OCI-LY1 (cell line): ENCODE measurements at regions not wholly inside any gene's neighbourhood (a gene's known extent, or its start where the extent isn't known, plus 50 kb on each side); places are given as distances from the start of the nearest gene placed in this dataset.

ENCODE experiments used
- H2AFZ ChIP-seq: fragments of 200-600 bp; sonication (generic), shearing (Covaris generic); 2 replicates; pipeline ENCODE4 v1.6.0; 2014; ENCODE audit warnings: antibody characterized with exemption, mild to moderate bottlenecking, low read length
- H3F3A ChIP-seq: fragments of 200-600 bp; sonication (generic), shearing (Covaris generic); 2 replicates; pipeline ENCODE4 v1.6.0; 2014; ENCODE audit warnings: mild to moderate bottlenecking, antibody characterized with exemption, low read length, moderate library complexity; ENCODE audit not compliant: insufficient read depth
- H3K27ac ChIP-seq: fragments of 200-600 bp; sonication (generic); 2 replicates; pipeline ENCODE4 v1.5.1; 2014; ENCODE audit warnings: low read length, mixed run types, mild to moderate bottlenecking, low read depth; ENCODE audit not compliant: poor library complexity, severe bottlenecking
- H3K27me3 ChIP-seq: fragments of 200-600 bp; sonication (generic); 2 replicates; pipeline ENCODE4 v1.6.0; 2014; ENCODE audit warnings: antibody characterized with exemption, mild to moderate bottlenecking, low read length, moderate library complexity; ENCODE audit not compliant: insufficient read depth
- H3K36me3 ChIP-seq: fragments of 200-600 bp; sonication (generic); 2 replicates; pipeline ENCODE4 v1.6.1; 2014; ENCODE audit warnings: mild to moderate bottlenecking, antibody characterized with exemption, low read length, moderate library complexity, mixed read lengths; ENCODE audit not compliant: insufficient read depth
- H3K4me1 ChIP-seq: fragments of 200-600 bp; sonication (generic); 2 replicates; pipeline ENCODE4 v1.5.1; 2014; ENCODE audit warnings: mild to moderate bottlenecking, low read length, moderate library complexity; ENCODE audit not compliant: insufficient read depth, severe bottlenecking
- H3K4me2 ChIP-seq: fragments of 200-600 bp; sonication (generic), shearing (Covaris generic); 2 replicates; pipeline ENCODE4 v1.6.1; 2014; ENCODE audit warnings: low read length
- H3K4me3 ChIP-seq: fragments of 200-600 bp; sonication (generic); 2 replicates; pipeline ENCODE4 v1.5.1; 2014; ENCODE audit warnings: low read length, low read depth, mild to moderate bottlenecking, mixed read lengths; ENCODE audit not compliant: poor library complexity, severe bottlenecking
- H3K79me2 ChIP-seq: fragments of 200-600 bp; shearing (Covaris generic); 2 replicates; pipeline ENCODE4 v1.6.1; 2016; ENCODE audit warnings: mixed run types, low read length, mixed read lengths; ENCODE audit not compliant: insufficient read depth
- H3K9ac ChIP-seq: fragments of 200-600 bp; sonication (generic), shearing (Covaris generic); 2 replicates; pipeline ENCODE4 v1.6.1; 2014; ENCODE audit warnings: mild to moderate bottlenecking, low read length, mixed read lengths
- H3K9me2 ChIP-seq: fragments of 200-600 bp; sonication (generic), shearing (Covaris generic); 2 replicates; pipeline ENCODE4 v1.6.1; 2014; ENCODE audit warnings: low read depth, mild to moderate bottlenecking, low read length, mixed read lengths
- H3K9me3 ChIP-seq: fragments of 200-600 bp; shearing (Covaris generic); 2 replicates; pipeline ENCODE4 v1.6.1; 2014; ENCODE audit warnings: low read length, mixed read lengths
- H4K20me1 ChIP-seq: fragments of 200-600 bp; sonication (generic), shearing (Covaris generic); 2 replicates; pipeline ENCODE4 v1.6.0; 2016; ENCODE audit warnings: mild to moderate bottlenecking, low read length; ENCODE audit not compliant: insufficient read depth
- CTCF ChIP-seq: fragments of 200-600 bp; sonication (generic), shearing (Covaris generic); IDR thresholded peaks from 2 replicates; pipeline ENCODE4 v1.5.1; 2017; ENCODE audit warnings: mild to moderate bottlenecking, antibody characterized with exemption, low read length, moderate library complexity, mixed read lengths
- EZH2 ChIP-seq: fragments of 200-600 bp; sonication (generic), shearing (Covaris generic); IDR thresholded peaks from 2 replicates; pipeline ENCODE4 v1.8.0; 2017; ENCODE audit warnings: borderline replicate concordance, mixed run types, mild to moderate bottlenecking, antibody characterized with exemption, low read length, moderate library complexity, mixed read lengths

- H3K27me3 ChIP-seq = no peaks in the 10 kb centered on the region
Measured at GRCh38 chr3:5678844-5679243, 491.3 kb downstream of the EDEM1 start.

GRCh38 chr3:5687230-5687629 lies 499.7 kb downstream of the EDEM1 start:
- H2AFZ ChIP-seq = no peak overlapping the region
- no peaks in the 10 kb centered on the region for H3K36me3 ChIP-seq
- H3K9me2 ChIP-seq = no peaks in the 10 kb centered on the region
- H3K4me2 ChIP-seq = no peak overlapping the region
- no peak overlapping the region for H3K27ac ChIP-seq
- no peaks in the 10 kb centered on the region for H4K20me1 ChIP-seq
- H3K9me3 ChIP-seq = no peaks in the 10 kb centered on the region
- no peak overlapping the region for H3K9ac ChIP-seq
- H3K79me2 ChIP-seq = no peaks in the 10 kb centered on the region
- H3F3A ChIP-seq = no peaks in the 10 kb centered on the region
- no peaks in the 10 kb centered on the region for H3K27me3 ChIP-seq
- TF ChIP-seq EZH2 (no peak), CTCF (no peak)
- H3K4me1 ChIP-seq = no peaks in the 10 kb centered on the region
- no peak overlapping the region for H3K4me3 ChIP-seq

More at GRCh38 chr3:5678844-5679243, 491.3 kb downstream of the EDEM1 start:
- no peak overlapping the region for H3K4me3 ChIP-seq
- H3K79me2 ChIP-seq = no peaks in the 10 kb centered on the region
- no peak for TF ChIP-seq EZH2
- no peak for TF ChIP-seq CTCF
- H3K4me1 ChIP-seq = no peaks in the 10 kb centered on the region
- H3K36me3 ChIP-seq = no peaks in the 10 kb centered on the region
- no peak overlapping the region for H3K4me2 ChIP-seq
- no peaks in the 10 kb centered on the region for H3F3A ChIP-seq
- H2AFZ ChIP-seq = no peak overlapping the region
- no peaks in the 10 kb centered on the region for H4K20me1 ChIP-seq
- no peaks in the 10 kb centered on the region for H3K9me3 ChIP-seq
- no peak overlapping the region for H3K9ac ChIP-seq
- no peaks in the 10 kb centered on the region for H3K9me2 ChIP-seq
- no peak overlapping the region for H3K27ac ChIP-seq

GRCh38 chr3:5690490-5690889 lies 503.0 kb downstream of the EDEM1 start:
- Histone ChIP-seq H3K9ac (no peak overlapping the region), H3K36me3 (no peaks in the 10 kb centered on the region), H3K4me1 (no peaks in the 10 kb centered on the region), H3K79me2 (no peaks in the 10 kb centered on the region), H3K9me2 (no peaks in the 10 kb centered on the region), H3K27ac (no peak overlapping the region), H3K4me3 (no peak overlapping the region), H3F3A (no peaks in the 10 kb centered on the region), H2AFZ (no peak overlapping the region), H3K4me2 (no peak overlapping the region), H3K9me3 (no peaks in the 10 kb centered on the region), H4K20me1 (no peaks in the 10 kb centered on the region), H3K27me3 (no peaks in the 10 kb centered on the region)
- TF ChIP-seq EZH2 = no peak
- TF ChIP-seq CTCF = no peak
